Hepatocyte (in vitro differentiated cells): ENCODE measurements at regions not wholly inside any gene's neighbourhood (a gene's known extent, or its start where the extent isn't known, plus 50 kb on each side); places are given as distances from the start of the nearest gene placed in this dataset.

Source experiments
- CTCF ChIP-seq: fragments of 200-600 bp; sonication (generic); IDR thresholded peaks from 2 replicates; pipeline ENCODE4 v1.5.1; 2016; ENCODE audit warnings: antibody characterized with exemption, mild to moderate bottlenecking; ENCODE audit not compliant: poor library complexity
- EZH2 ChIP-seq: fragments of 200-600 bp; sonication (generic); IDR thresholded peaks from 2 replicates; pipeline ENCODE4 v1.6.1; 2016; ENCODE audit warnings: antibody characterized with exemption, mild to moderate bottlenecking, borderline replicate concordance

- no peak for TF ChIP-seq CTCF
- no peak for TF ChIP-seq EZH2
Measured at GRCh38 chr9:78677326-78677725, 380.4 kb downstream of the PSAT1 start.
